NCI-H1930 (cell line): ENCODE measurements at regions not wholly inside any gene's neighbourhood (a gene's known extent, or its start where the extent isn't known, plus 50 kb on each side); places are given as distances from the start of the nearest gene placed in this dataset.

Experiments used
- DNase-seq, 2 experiments: peaks; one replicate each; lab custom pipeline; 2025; lab: John Stamatoyannopoulos, UW

- no peak for DNase-seq
Measured at GRCh38 chr16:51723036-51723724, 572.1 kb upstream of the SALL1 start.

DNA sequence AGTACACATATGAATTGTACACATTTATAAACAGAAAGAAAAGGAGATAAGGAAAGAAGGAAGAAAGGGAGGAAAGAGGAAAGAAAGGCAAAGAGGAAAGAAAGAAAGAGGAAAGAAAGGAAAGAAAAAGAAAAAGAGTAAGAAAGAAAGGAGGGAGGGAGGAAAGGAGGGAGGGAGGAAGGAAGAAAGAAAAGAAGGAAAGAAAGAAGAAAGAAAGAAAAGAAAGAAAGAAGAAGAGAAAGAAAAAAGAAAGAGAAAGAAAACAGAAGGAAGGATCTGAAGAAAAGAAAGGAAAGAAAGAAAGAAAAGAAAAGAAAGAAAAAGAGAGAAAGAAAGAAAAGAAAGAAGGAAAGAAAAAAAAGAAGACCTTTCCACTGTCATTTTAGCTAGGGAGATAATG lies 571.4 kb upstream of the SALL1 start:
- no peak for DNase-seq

DNA sequence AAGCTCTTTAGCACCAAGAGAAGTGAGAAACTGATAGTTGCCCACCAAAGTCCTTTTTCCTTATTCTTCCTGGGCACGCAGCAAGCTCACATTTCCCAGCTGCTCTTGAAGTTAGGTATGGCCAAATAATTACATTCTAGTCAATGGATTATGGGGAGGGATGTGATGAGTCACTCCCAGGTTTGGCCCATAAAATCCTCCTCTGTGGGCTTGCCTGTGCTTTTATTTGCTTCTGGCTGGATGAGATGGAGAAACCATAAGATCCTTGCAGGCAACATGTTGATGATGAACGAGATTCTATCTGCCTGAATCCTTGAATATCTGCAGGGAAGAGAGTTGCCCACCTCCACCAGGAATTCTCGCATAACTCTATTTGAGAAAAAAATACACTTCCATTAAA lies 568.3 kb upstream of the SALL1 start:
- no peak for DNase-seq

DNA sequence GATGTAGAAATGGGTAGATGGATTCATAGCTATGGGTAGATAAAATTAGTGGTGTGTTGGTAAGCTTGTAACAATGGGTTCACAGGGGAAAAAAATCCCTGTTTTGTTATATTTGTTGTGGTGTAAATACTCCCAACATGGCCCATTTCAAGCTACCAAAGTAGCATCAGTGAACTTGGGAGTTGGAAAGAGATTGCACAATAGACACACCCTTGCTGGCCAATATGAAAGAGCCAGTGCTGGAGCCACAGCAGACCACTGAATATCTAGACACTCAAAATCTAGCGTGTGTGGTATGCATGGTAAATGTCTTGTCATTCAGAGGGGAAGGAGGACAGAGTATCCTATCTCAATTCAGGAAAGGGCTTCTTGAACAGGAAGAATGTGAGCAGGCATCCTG lies 565.1 kb upstream of the SALL1 start:
- DNase-seq, result no peak

- no peak for DNase-seq
Measured at GRCh38 chr16:51713502-51713901, 562.4 kb upstream of the SALL1 start.

- DNase-seq, result no peak
Measured at GRCh38 chr16:51710905-51711563, 560.0 kb upstream of the SALL1 start.

GRCh38 chr16:51710186-51710585 lies 559.1 kb upstream of the SALL1 start:
- no peak for DNase-seq

- DNase-seq, result no peak
Measured at GRCh38 chr16:51708861-51709260, 557.8 kb upstream of the SALL1 start.

DNA sequence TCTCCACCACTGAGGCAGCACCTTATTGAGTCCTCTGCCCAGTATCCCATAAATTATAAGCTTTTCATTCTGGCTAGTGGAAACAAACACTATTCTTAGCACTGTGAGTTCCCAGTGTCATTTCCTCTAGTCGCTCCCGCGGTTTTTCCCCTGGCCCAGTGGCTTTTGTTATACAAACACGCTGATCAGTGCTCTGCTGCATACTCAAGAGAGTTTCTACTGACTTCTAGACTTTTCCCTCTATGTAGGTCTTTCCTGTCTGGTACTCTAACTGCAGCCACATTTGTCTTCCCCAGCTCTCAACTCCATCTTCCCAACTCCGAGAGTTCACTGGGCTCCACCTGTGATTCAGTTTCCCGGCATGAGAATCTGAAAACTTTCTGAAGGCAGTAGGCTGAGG lies 556.6 kb upstream of the SALL1 start:
- no peak for DNase-seq

GRCh38 chr16:51705142-51705541 lies 554.1 kb upstream of the SALL1 start:
- no peak for DNase-seq

GRCh38 chr16:51701025-51701424 lies 550.0 kb upstream of the SALL1 start:
- no peak for DNase-seq

GRCh38 chr16:51699686-51700396 lies 548.8 kb upstream of the SALL1 start:
- no peak for DNase-seq

DNA sequence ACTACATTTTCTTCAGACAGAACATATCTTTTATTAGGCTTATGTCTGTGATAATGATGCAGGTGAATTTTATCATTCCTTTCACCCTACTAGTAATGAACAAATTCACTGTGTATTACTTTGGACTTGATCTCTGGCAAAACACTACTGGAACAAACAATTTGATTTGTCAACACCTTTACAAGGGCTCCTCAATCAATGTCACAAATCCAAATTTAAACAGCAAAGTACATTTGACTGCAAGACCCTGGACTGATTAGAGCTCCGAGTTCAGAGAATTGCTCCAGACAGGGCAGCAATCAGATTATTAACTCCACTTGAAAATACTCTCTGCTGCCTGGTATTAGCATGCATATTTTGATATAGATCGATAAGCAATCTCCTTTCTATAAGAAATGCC lies 547.6 kb upstream of the SALL1 start:
- DNase-seq, result no peak

GRCh38 chr16:51697454-51697853 lies 546.4 kb upstream of the SALL1 start:
- DNase-seq, result no peak

DNA sequence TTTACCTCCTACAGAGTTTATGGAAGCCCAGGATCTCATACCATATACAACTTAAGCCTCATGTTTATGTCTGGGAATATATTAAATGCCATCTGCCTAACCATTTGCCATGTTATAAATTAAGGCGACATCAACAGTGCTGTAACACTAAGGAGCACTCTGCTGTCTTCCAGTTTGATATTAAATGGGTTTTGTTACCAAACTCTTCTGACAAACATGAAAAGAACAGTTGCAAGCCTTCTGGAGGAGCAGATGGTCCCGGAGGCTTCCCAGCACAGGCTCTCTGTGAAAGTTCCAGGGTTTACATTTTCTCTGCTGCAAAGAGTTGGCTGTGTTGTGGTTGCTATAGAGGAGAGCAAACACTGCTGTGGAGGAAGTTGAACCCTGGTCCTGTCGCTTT lies 545.3 kb upstream of the SALL1 start:
- no peak for DNase-seq

- DNase-seq, result no peak
Measured at GRCh38 chr16:51691109-51691508, 540.0 kb upstream of the SALL1 start.

- no peak for DNase-seq
Measured at GRCh38 chr16:51685498-51685897, 534.4 kb upstream of the SALL1 start.

- DNase-seq, result no peak
Measured at GRCh38 chr16:51683882-51684281, 532.8 kb upstream of the SALL1 start.

GRCh38 chr16:51682905-51683304 lies 531.8 kb upstream of the SALL1 start:
- DNase-seq, result no peak

GRCh38 chr16:51674615-51675014 lies 523.5 kb upstream of the SALL1 start:
- no peak for DNase-seq

- no peak for DNase-seq
Measured at GRCh38 chr16:51670527-51670926, 519.5 kb upstream of the SALL1 start.

DNA sequence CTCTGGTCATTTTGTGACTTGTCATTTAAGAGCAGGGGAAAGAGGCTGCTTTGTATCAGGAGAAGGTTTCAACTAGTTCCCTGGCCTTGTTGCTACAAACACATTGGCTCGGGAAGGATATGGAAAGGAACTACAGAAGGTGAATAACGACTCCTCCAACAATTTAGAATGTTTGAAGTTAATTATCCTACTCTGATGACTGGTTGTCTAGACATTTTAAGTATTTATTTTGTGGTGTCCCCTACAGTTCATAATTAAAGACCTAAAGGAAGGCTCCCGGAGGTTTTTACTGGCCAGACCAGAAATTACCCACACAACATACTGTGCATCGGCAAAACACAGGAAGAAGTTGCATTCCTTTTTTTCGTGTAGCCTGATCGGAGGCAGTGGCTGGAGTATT lies 515.8 kb upstream of the SALL1 start:
- DNase-seq, result no peak

GRCh38 chr16:51666074-51666473 lies 515.0 kb upstream of the SALL1 start:
- DNase-seq, result no peak
